ENCODE measurements at regions not wholly inside any gene's neighbourhood (a gene's known extent, or its start where the extent isn't known, plus 50 kb on each side); places are given as distances from the start of the nearest gene placed in this dataset.

DNA sequence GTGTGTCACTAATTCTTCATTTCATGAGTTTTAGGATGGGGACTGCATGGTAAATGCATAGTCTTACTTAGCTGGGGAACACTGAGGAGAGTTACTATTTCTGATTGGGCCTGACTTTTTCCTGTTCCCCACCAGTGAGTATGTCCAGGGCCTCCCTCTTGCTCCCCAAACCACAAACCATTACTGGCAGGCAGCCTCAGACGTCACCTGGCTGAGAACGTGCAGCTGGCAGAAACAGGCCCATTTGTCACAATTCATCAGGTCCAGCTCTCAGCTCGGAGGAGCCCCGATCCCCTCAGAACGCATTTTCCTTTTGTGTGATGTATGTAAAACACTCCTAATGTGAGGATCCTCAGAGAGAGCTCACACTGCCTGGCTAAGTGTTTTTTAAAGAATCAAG, 71.7 kb upstream of the SIX3 start:
- H3K9me3 ChIP-seq, result peaks cover 0 to under 1% (median 0%) of the 10 kb centered on the region in 11 donors
- 45 to 55% methylated on average over 5 of the region's 5 CpGs for WGBS, 2 donors
- peaks cover 0 to 22% (median 10%) of the 10 kb centered on the region in 7 donors for H3K27me3 ChIP-seq
- no peak for DNase-seq
- H3K36me3 ChIP-seq, result no peaks in the 10 kb centered on the region
- TF ChIP-seq, protein P1, sequence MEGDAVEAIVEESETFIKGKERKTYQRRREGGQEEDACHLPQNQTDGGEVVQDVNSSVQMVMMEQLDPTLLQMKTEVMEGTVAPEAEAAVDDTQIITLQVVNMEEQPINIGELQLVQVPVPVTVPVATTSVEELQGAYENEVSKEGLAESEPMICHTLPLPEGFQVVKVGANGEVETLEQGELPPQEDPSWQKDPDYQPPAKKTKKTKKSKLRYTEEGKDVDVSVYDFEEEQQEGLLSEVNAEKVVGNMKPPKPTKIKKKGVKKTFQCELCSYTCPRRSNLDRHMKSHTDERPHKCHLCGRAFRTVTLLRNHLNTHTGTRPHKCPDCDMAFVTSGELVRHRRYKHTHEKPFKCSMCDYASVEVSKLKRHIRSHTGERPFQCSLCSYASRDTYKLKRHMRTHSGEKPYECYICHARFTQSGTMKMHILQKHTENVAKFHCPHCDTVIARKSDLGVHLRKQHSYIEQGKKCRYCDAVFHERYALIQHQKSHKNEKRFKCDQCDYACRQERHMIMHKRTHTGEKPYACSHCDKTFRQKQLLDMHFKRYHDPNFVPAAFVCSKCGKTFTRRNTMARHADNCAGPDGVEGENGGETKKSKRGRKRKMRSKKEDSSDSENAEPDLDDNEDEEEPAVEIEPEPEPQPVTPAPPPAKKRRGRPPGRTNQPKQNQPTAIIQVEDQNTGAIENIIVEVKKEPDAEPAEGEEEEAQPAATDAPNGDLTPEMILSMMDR (IDR thresholded peaks at IDR 0.05), result no peak
- H3K27ac ChIP-seq, result no peak overlapping the region
- no peak for ATAC-seq
- H3K4me1 ChIP-seq, result no peaks in the 10 kb centered on the region
- intact Hi-C loops (cut with DNase I), result no loop called here
- H3K4me3 ChIP-seq, result no peak overlapping the region

DNA sequence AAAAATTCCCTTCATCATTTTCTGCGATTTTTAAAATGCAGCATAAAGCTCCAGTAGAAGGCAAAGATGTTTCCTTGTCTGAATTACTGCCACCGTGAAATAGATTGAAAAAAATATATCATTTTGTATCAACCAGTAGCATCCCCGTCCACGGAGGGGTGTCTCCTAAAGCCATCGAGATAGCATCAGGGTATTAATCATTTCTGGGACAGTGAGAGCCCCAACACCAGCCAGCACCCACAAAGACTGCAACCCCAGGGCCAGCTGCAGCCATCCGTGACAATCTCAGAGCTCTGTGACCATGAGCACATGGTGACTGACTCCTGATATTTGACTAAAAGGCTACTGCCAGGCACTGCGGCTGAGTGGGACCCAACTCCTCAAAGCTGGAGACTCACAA, 64.1 kb upstream of the SIX3 start:
- Histone ChIP-seq H3K4me3 (no peak overlapping the region), H3K36me3 (no peaks in the 10 kb centered on the region), H3K27me3 (peaks cover 0 to 81% (median 42%) of the 10 kb centered on the region in 7 donors), H3K4me1 (no peaks in the 10 kb centered on the region), H3K27ac (no peak overlapping the region), H3K9me3 (peaks cover 0 to 15% (median 0%) of the 10 kb centered on the region in 11 donors)
- no peak for ATAC-seq
- intact Hi-C loops (cut with DNase I), result no loop called here
- WGBS, 2 donors, result 77 to 82% methylated on average over 7 of the region's 7 CpGs
- DNase-seq, result no peak
- TF ChIP-seq, protein P1 (IDR thresholded peaks at IDR 0.05), result no peak

DNA sequence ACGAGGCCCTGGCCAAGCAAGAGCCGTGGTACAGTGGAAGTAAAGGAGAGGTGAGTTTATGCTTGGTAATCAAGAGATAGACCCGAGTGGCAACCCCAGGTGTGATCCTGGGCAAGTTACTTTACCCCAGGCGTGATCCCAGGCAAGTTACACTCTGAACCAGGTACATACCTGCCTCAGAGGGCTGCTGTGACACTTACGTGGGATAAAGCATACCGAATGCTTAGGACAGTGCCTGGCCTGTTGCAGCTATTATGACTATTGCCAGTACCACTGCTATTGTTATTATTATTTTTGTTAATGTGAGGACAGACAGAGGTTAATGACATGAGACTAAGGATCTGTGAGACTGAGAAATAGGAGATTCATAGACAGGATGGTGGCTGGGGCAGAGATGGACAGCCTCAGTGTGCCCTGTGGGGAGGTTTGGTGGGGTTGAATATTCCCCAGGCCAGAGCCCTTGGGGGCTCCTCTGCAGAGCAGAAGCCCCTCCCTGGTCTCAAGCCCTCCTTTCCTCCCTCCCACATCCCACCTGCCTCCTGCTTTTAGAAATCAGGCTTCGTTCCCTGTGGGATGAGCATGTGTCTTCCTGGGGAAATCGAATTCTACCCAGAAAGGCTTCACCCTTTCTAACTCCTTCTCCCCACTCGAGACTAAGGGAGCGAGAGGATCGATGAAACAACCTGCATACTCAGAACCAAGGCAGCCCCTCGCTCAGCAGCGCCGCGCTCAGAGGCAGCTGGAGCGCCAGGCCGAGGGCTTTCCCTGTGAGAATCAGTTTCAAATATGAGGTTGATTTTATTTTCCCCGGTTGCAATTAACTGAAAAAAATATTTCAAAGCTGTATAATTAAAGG, 62.0 kb upstream of the SIX3 start:
- DNase-seq (no peak), ATAC-seq (no peak)
- Histone ChIP-seq H3K9me3 (peaks cover 0 to 15% (median 0%) of the 10 kb centered on the region in 11 donors), H3K4me3 (no peak overlapping the region), H3K27ac (no peak overlapping the region), H3K4me1 (no peaks in the 10 kb centered on the region), H3K36me3 (no peaks in the 10 kb centered on the region), H3K27me3 (peaks cover 0 to 89% (median 50%) of the 10 kb centered on the region in 7 donors)
- intact Hi-C loops (cut with DNase I), result no loop called here
- TF ChIP-seq, protein P1 (IDR thresholded peaks at IDR 0.05), result no peak
- WGBS, 2 donors, result 70 to 73% methylated on average over 18 of the region's 18 CpGs

DNA sequence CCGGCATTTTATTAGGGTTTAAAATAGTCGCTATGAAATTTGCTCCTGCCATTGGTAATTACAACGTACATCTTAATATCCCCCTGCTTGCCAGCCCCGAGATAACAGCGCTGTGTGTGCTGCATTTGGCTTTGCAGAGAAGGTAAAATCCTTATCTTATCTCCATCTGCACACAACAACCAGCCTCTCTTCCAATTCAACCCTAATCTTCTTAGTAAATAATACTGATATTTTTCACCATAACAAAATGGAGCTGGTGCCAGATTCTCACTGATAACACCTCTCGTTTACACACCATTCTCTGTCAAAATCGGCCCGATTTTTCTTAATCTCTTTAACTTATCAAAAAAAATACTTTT, 61.4 kb upstream of the SIX3 start:
- peaks cover 0 to 89% (median 54%) of the 10 kb centered on the region in 7 donors for H3K27me3 ChIP-seq
- no peak overlapping the region for H3K27ac ChIP-seq
- H3K36me3 ChIP-seq, result no peaks in the 10 kb centered on the region
- no peaks in the 10 kb centered on the region for H3K4me1 ChIP-seq
- ATAC-seq (no peak), DNase-seq (no peak)
- TF ChIP-seq, protein P1 (IDR thresholded peaks at IDR 0.05), result no peak
- no peak overlapping the region for H3K4me3 ChIP-seq
- 50% methylated on average over 8 of the region's 8 CpGs for WGBS, 2 donors
- peaks cover 0 to 11% (median 0%) of the 10 kb centered on the region in 11 donors for H3K9me3 ChIP-seq
- intact Hi-C loops (cut with DNase I), result no loop called here
